Trophoblast cell (in vitro differentiated cells and primary cell): ENCODE measurements at regions not wholly inside any gene's neighbourhood (a gene's known extent, or its start where the extent isn't known, plus 50 kb on each side); places are given as distances from the start of the nearest gene placed in this dataset.

Source experiments
- DNase-seq, 2 donors: peaks; one replicate each; pipeline ENCODE4 v3.0.0-alpha.2; 2016
- H2AFZ ChIP-seq: 2 replicates; pipeline ENCODE4 v1.6.1; 2013; ENCODE audit warnings: low read length, moderate library complexity, mild to moderate bottlenecking; ENCODE audit not compliant: insufficient read depth, poor library complexity
- H2AK5ac ChIP-seq: 2 replicates; pipeline ENCODE4 v1.6.1; 2013; ENCODE audit warnings: mild to moderate bottlenecking, low read length
- H2BK120ac ChIP-seq: 2 replicates; pipeline ENCODE4 v1.6.1; 2013; ENCODE audit warnings: low read length, mild to moderate bottlenecking, moderate library complexity; ENCODE audit not compliant: insufficient read depth, poor library complexity
- H2BK12ac ChIP-seq: 2 replicates; pipeline ENCODE4 v1.6.1; 2013; ENCODE audit warnings: mild to moderate bottlenecking, low read length, moderate library complexity
- H2BK5ac ChIP-seq: 2 replicates; pipeline ENCODE4 v1.6.1; 2013; ENCODE audit warnings: low read length, low read depth, moderate library complexity, mild to moderate bottlenecking; ENCODE audit not compliant: poor library complexity
- H3K14ac ChIP-seq: 2 replicates; pipeline ENCODE4 v1.6.1; 2013; ENCODE audit warnings: mild to moderate bottlenecking, low read length
- H3K18ac ChIP-seq: 2 replicates; pipeline ENCODE4 v1.6.1; 2013; ENCODE audit warnings: mild to moderate bottlenecking, low read length
- H3K23ac ChIP-seq: 2 replicates; pipeline ENCODE4 v1.6.1; 2013; ENCODE audit warnings: low read length
- H3K27ac ChIP-seq: 2 replicates; pipeline ENCODE4 v1.5.1; 2013; ENCODE audit warnings: low read depth, mild to moderate bottlenecking, inconsistent platforms, low read length, moderate library complexity
- H3K27me3 ChIP-seq: 2 replicates; pipeline ENCODE4 v1.6.1; 2013; ENCODE audit warnings: inconsistent platforms, mild to moderate bottlenecking, low read length, moderate library complexity; ENCODE audit not compliant: insufficient read depth
- H3K36me3 ChIP-seq, 2 experiments: 1 replicate in 1 of 2; 2 replicates in 1 of 2; pipeline ENCODE4 v1.6.1; 2013; ENCODE audit warnings: low read length in 2 of 2, mild to moderate bottlenecking in 2 of 2, moderate library complexity in 1 of 2; ENCODE audit not compliant: insufficient read depth in 2 of 2, control insufficient read depth in 1 of 2
- H3K4ac ChIP-seq: 2 replicates; pipeline ENCODE4 v1.6.1; 2013; ENCODE audit warnings: low read depth, mild to moderate bottlenecking, low read length, moderate library complexity
- H3K4me1 ChIP-seq, 2 experiments: 1 replicate in 1 of 2; 2 replicates in 1 of 2; pipeline ENCODE4 v1.6.1; 2013; ENCODE audit warnings: low read length in 2 of 2, mild to moderate bottlenecking in 2 of 2, moderate library complexity in 1 of 2; ENCODE audit not compliant: insufficient read depth in 2 of 2, control insufficient read depth in 1 of 2
- H3K4me2 ChIP-seq: 2 replicates; pipeline ENCODE4 v1.6.1; 2013; ENCODE audit warnings: inconsistent platforms, mild to moderate bottlenecking, low read length, moderate library complexity
- H3K4me3 ChIP-seq: 2 replicates; pipeline ENCODE4 v1.5.1; 2013; ENCODE audit warnings: mild to moderate bottlenecking, low read depth, low read length, inconsistent platforms
- H3K79me1 ChIP-seq: one replicate; pipeline ENCODE4 v1.6.1; 2013; ENCODE audit warnings: low read length
- H3K79me2 ChIP-seq: 2 replicates; pipeline ENCODE4 v1.6.1; 2013; ENCODE audit warnings: low read length, mild to moderate bottlenecking; ENCODE audit not compliant: control insufficient read depth, insufficient read depth, poor library complexity
- H3K9ac ChIP-seq: 2 replicates; pipeline ENCODE4 v1.6.1; 2013; ENCODE audit warnings: mild to moderate bottlenecking, low read length
- H3K9me3 ChIP-seq: 2 replicates; pipeline ENCODE4 v1.6.1; 2013; ENCODE audit warnings: low read depth, mild to moderate bottlenecking, control low read depth, inconsistent platforms, low read length; ENCODE audit not compliant: insufficient read depth
- H4K12ac ChIP-seq: 2 replicates; pipeline ENCODE4 v1.6.1; 2013; ENCODE audit warnings: low read depth, mild to moderate bottlenecking, low read length, moderate library complexity
- H4K8ac ChIP-seq: 2 replicates; pipeline ENCODE4 v1.6.1; 2013; ENCODE audit warnings: low read depth, mild to moderate bottlenecking, low read length, moderate library complexity
- H4K91ac ChIP-seq: one replicate; pipeline ENCODE4 v1.6.1; 2013; ENCODE audit warnings: low read depth, mild to moderate bottlenecking, low read length, moderate library complexity
- WGBS: extraction: QIAGEN DNeasy Blood & Tissue Kit; methylation state at CpG from one replicate; pipeline ENCODE4 v1.1.7; 2013; ENCODE audit warnings: missing lambda C conversion rate; ENCODE audit not compliant: insufficient read length, insufficient coverage; ENCODE audit errors: extremely low coverage; 5-methylcytosine and 5-hydroxymethylcytosine counted together

GRCh38 chr5:152689250-152689711 lies 284.2 kb upstream of the NMUR2 start:
- Histone ChIP-seq H2BK120ac (no peak overlapping the region), H3K9me3 (peaks cover 3% of the 10 kb centered on the region), H3K36me3 (no peaks in the 10 kb centered on the region), H2AK5ac (no peak overlapping the region), H3K23ac (no peak overlapping the region), H2BK5ac (no peak overlapping the region), H3K18ac (no peak overlapping the region), H3K4me3 (no peak overlapping the region), H3K4me2 (no peak overlapping the region), H2AFZ (no peak overlapping the region), H4K91ac (no peak overlapping the region), H3K27me3 (no peaks in the 10 kb centered on the region), H3K4me1 (peaks cover 0 to 4% of the 10 kb centered on the region in 2 experiments), H2BK12ac (no peak overlapping the region), H3K9ac (no peak overlapping the region), H3K4ac (no peak overlapping the region), H4K12ac (no peak overlapping the region), H3K79me2 (no peaks in the 10 kb centered on the region), H4K8ac (no peak overlapping the region), H3K79me1 (no peaks in the 10 kb centered on the region), H3K27ac (no peak overlapping the region), H3K14ac (no peak overlapping the region)
- no CpG with 5 or more reads among the region's 5 CpGs for WGBS
- DNase-seq, result no peak

- Histone ChIP-seq H3K9me3 (no peaks in the 10 kb centered on the region), H4K91ac (no peak overlapping the region), H3K27me3 (no peaks in the 10 kb centered on the region), H4K12ac (no peak overlapping the region), H2BK12ac (no peak overlapping the region), H4K8ac (no peak overlapping the region), H3K14ac (no peak overlapping the region), H2AK5ac (no peak overlapping the region), H3K4me1 (peaks cover 0 to 3% of the 10 kb centered on the region in 2 experiments), H3K79me2 (no peaks in the 10 kb centered on the region), H3K4me2 (no peak overlapping the region), H3K4ac (no peak overlapping the region), H2AFZ (no peak overlapping the region), H3K27ac (no peak overlapping the region), H2BK5ac (no peak overlapping the region), H3K9ac (no peak overlapping the region), H3K79me1 (no peaks in the 10 kb centered on the region), H3K36me3 (no peaks in the 10 kb centered on the region), H3K4me3 (no peak overlapping the region), H2BK120ac (no peak overlapping the region), H3K23ac (no peak overlapping the region), H3K18ac (no peak overlapping the region)
- DNase-seq, result no peak
- WGBS, result no CpG with 5 or more reads among the region's 2 CpGs
These were observed 289.2 kb upstream of the NMUR2 start for GRCh38 chr5:152694231-152694630.

DNA sequence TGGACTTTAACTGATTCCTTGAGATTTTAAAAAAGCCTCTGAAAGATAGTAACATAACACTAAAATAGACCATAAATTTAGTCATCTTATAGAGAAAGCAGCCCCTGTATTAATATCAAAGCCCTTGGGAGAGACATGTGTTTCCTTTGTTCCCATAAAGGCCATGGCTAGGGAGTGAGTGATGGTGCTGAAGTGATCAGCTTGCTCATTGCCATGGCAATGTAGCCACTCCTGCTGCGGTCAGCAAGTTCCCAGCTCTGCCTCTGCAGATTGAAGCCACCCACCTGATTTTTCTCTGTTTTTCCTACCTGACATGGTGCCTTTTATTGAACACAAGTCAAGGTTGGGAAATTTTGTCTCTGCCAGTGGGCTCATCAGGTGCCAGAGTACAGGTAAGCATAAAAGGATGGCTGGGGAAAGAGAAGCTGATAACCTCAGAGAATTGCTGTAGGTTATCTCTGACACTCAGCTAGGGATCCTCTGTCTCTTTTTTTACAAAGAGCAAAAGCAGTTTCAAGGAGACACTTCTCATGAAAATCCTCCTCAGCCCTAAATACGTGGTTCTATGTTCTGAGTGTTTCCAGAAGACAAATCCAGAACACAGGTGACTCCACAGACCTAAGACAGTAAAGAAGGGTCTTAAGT lies 296.3 kb upstream of the NMUR2 start:
- H3K14ac ChIP-seq, result no peak overlapping the region
- no peak overlapping the region for H4K8ac ChIP-seq
- no peak overlapping the region for H3K27ac ChIP-seq
- no peak overlapping the region for H2BK12ac ChIP-seq
- H2AFZ ChIP-seq, result no peak overlapping the region
- no peaks in the 10 kb centered on the region for H3K79me1 ChIP-seq
- no peak overlapping the region for H2AK5ac ChIP-seq
- H3K9ac ChIP-seq, result no peak overlapping the region
- H3K9me3 ChIP-seq, result no peaks in the 10 kb centered on the region
- no peak overlapping the region for H4K91ac ChIP-seq
- no peak overlapping the region for H3K4me3 ChIP-seq
- H3K27me3 ChIP-seq, result no peaks in the 10 kb centered on the region
- H2BK5ac ChIP-seq, result no peak overlapping the region
- no peak overlapping the region for H3K18ac ChIP-seq
- no peaks in the 10 kb centered on the region for H3K36me3 ChIP-seq
- DNase-seq, result no peak
- no peaks in the 10 kb centered on the region for H3K79me2 ChIP-seq
- no peak overlapping the region for H3K4ac ChIP-seq
- H3K4me1 ChIP-seq, result no peaks in the 10 kb centered on the region
- H4K12ac ChIP-seq, result no peak overlapping the region
- no peak overlapping the region for H2BK120ac ChIP-seq
- no CpG with 5 or more reads among the region's 2 CpGs for WGBS
- H3K23ac ChIP-seq, result no peak overlapping the region
- H3K4me2 ChIP-seq, result no peak overlapping the region

DNA sequence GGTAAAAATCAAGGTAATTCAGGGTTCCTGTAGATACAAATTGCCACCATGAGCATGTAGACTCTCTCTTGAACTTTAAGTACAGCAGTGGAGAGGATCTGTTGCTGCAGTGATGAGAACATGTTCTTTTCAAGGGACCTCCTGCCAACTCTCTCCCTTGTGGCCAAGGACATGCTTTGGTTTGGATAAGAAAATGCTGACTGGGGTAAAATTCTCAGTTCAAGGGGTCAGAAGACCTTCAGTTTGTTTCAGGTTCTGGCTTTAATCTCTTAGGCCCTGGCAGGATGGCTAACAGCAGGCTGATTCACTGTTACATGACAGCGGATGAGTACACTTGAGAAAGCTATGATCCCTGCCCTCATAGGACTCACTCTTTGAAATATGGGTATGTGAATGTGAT lies 299.2 kb upstream of the NMUR2 start:
- H3K23ac ChIP-seq, result no peak overlapping the region
- no peak overlapping the region for H2AK5ac ChIP-seq
- H2BK120ac ChIP-seq, result no peak overlapping the region
- no peak overlapping the region for H3K18ac ChIP-seq
- H3K4ac ChIP-seq, result no peak overlapping the region
- H3K9ac ChIP-seq, result no peak overlapping the region
- no peak overlapping the region for H4K91ac ChIP-seq
- no peak for DNase-seq
- no peak overlapping the region for H2AFZ ChIP-seq
- no peak overlapping the region for H4K12ac ChIP-seq
- H3K4me3 ChIP-seq, result no peak overlapping the region
- no peaks in the 10 kb centered on the region for H3K79me1 ChIP-seq
- H3K9me3 ChIP-seq, result no peaks in the 10 kb centered on the region
- H3K4me2 ChIP-seq, result no peak overlapping the region
- H2BK12ac ChIP-seq, result no peak overlapping the region
- no peaks in the 10 kb centered on the region for H3K4me1 ChIP-seq
- H3K36me3 ChIP-seq, result no peaks in the 10 kb centered on the region
- WGBS, result no CpG with 5 or more reads among the region's 1 CpG
- no peaks in the 10 kb centered on the region for H3K79me2 ChIP-seq
- H3K14ac ChIP-seq, result no peak overlapping the region
- no peak overlapping the region for H2BK5ac ChIP-seq
- H3K27me3 ChIP-seq, result no peaks in the 10 kb centered on the region
- H3K27ac ChIP-seq, result no peak overlapping the region
- no peak overlapping the region for H4K8ac ChIP-seq
